ENCODE measurements at regions not wholly inside any gene's neighbourhood (a gene's known extent, or its start where the extent isn't known, plus 50 kb on each side); places are given as distances from the start of the nearest gene placed in this dataset.

- TF ChIP-seq, protein P1, sequence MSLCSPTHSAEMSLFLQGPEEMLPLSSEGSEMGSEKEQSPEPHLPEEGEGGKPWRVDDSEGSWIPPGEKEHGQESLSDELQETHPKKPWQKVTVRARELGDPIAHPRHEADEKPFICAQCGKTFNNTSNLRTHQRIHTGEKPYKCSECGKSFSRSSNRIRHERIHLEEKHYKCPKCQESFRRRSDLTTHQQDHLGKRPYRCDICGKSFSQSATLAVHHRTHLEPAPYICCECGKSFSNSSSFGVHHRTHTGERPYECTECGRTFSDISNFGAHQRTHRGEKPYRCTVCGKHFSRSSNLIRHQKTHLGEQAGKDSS (CRISPR knock-in tag; IDR thresholded peaks at IDR 0.05; ENCODE audit: borderline replicate concordance, low read depth) = 0 out of 2 replicates have a peak, but pooled peaks have one; percentile 36
- no peak for TF ChIP-seq CEBPB (IDR thresholded peaks at IDR 0.05; ENCODE audit: borderline replicate concordance, low read depth, low read length)
- TF ChIP-seq EED (CRISPR knock-in tag; IDR thresholded peaks at IDR 0.05) = no peak
- TF ChIP-seq ESRRA (CRISPR knock-in tag; IDR thresholded peaks at IDR 0.05; ENCODE audit: low read depth) = 0 out of 2 replicates have a peak, but pooled peaks have one; percentile 57
- TF ChIP-seq ZNF652 (CRISPR knock-in tag; IDR thresholded peaks at IDR 0.05; ENCODE audit: borderline replicate concordance, low read depth) = no peak
- no peak for TF ChIP-seq TRAFD1 (CRISPR knock-in tag; IDR thresholded peaks at IDR 0.05; ENCODE audit: borderline replicate concordance)
- no peak for TF ChIP-seq GATA4 (IDR thresholded peaks at IDR 0.05; ENCODE audit: borderline replicate concordance, low read depth)
- no peak for TF ChIP-seq TCF12 (IDR thresholded peaks at IDR 0.05)
- no peak; the same call in 1 of the 2 replicates for TF ChIP-seq TCF12 (CRISPR knock-in tag; IDR thresholded peaks at IDR 0.05)
- no peak for TF ChIP-seq ZNF468 (CRISPR knock-in tag; IDR thresholded peaks at IDR 0.05)
- TF ChIP-seq REPIN1 (CRISPR knock-in tag; IDR thresholded peaks at IDR 0.05; ENCODE audit: borderline replicate concordance, low read depth) = peak; percentile 23; the same call in 1 of the 2 replicates
- no peak for TF ChIP-seq SNAI1 (CRISPR knock-in tag; IDR thresholded peaks at IDR 0.05; ENCODE audit: borderline replicate concordance)
- TF ChIP-seq, protein P2, sequence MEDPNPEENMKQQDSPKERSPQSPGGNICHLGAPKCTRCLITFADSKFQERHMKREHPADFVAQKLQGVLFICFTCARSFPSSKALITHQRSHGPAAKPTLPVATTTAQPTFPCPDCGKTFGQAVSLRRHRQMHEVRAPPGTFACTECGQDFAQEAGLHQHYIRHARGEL (CRISPR knock-in tag; IDR thresholded peaks at IDR 0.05) = no peak
- no peak for TF ChIP-seq LBX2 (CRISPR knock-in tag; IDR thresholded peaks at IDR 0.05; ENCODE audit: borderline replicate concordance)
- TF ChIP-seq EZH2 (conservative IDR thresholded peaks at IDR 0.05; ENCODE audit: low read depth, low read length) = no peak
- TF ChIP-seq DMTF1 (CRISPR knock-in tag; IDR thresholded peaks at IDR 0.05) = no peak
- TF ChIP-seq ZNF775 (CRISPR knock-in tag; IDR thresholded peaks at IDR 0.05; ENCODE audit: borderline replicate concordance) = no peak
- TF ChIP-seq, protein P3, sequence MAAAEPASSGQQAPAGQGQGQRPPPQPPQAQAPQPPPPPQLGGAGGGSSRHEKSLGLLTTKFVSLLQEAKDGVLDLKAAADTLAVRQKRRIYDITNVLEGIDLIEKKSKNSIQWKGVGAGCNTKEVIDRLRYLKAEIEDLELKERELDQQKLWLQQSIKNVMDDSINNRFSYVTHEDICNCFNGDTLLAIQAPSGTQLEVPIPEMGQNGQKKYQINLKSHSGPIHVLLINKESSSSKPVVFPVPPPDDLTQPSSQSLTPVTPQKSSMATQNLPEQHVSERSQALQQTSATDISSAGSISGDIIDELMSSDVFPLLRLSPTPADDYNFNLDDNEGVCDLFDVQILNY (CRISPR knock-in tag; conservative IDR thresholded peaks at IDR 0.05) = no peak
- no peak for TF ChIP-seq ZFAT (CRISPR knock-in tag; conservative IDR thresholded peaks at IDR 0.05)
- 0 out of 2 replicates have a peak, but pooled peaks have one; percentile 10 for TF ChIP-seq MAF1 (CRISPR knock-in tag; IDR thresholded peaks at IDR 0.05; ENCODE audit: borderline replicate concordance)
- TF ChIP-seq ZNF256 (CRISPR knock-in tag; conservative IDR thresholded peaks at IDR 0.05) = no peak
- TF ChIP-seq ZNF772 (CRISPR knock-in tag; IDR thresholded peaks at IDR 0.05) = peak; percentile 43; the same call in 1 of the 2 replicates
Measured at GRCh38 chr6:160930547-160931377, 60.8 kb upstream of the MAP3K4 start (continued).

Measured in HepG2 (cell line).